ENCODE measurements at regions not wholly inside any gene's neighbourhood (a gene's known extent, or its start where the extent isn't known, plus 50 kb on each side); places are given as distances from the start of the nearest gene placed in this dataset.

GRCh38 chr1:21344750-21345443, 54.6 kb upstream of the ECE1 start:
- Mint-ChIP-seq H3K4me1 (peaks cover 35% of the 10 kb centered on the region), H3K27ac (no peak overlapping the region), H3K36me3 (ENCODE audit: low read depth) (no peaks in the 10 kb centered on the region), H3K27me3 (ENCODE audit: low read depth) (peaks cover 15% of the 10 kb centered on the region), H3K4me3 (peak overlapping the region; percentile 72 to 80 (median 79)), H3K9me3 (no peaks in the 10 kb centered on the region)
- no peak for TF ChIP-seq CTCF (IDR thresholded peaks at IDR 0.05; ENCODE audit: unreplicated experiment in 3 of 3)

GRCh38 chr1:21344098-21344749, 54.0 kb upstream of the ECE1 start:
- TF ChIP-seq CTCF (IDR thresholded peaks at IDR 0.05; ENCODE audit: unreplicated experiment in 3 of 3): no peak
- no peaks in the 10 kb centered on the region for H3K9me3 Mint-ChIP-seq

GRCh38 chr1:21342961-21343838, 52.9 kb upstream of the ECE1 start:
- H3K4me1 Mint-ChIP-seq: peaks cover 52% of the 10 kb centered on the region
- H3K27ac Mint-ChIP-seq: peak overlapping the region; percentile 61 to 71 (median 70)
- TF ChIP-seq CTCF (IDR thresholded peaks at IDR 0.05; ENCODE audit: unreplicated experiment in 3 of 3): no peak

More at GRCh38 chr1:21344098-21344749, 54.0 kb upstream of the ECE1 start:
- H3K27ac Mint-ChIP-seq: no peak overlapping the region
- H3K4me1 Mint-ChIP-seq: peaks cover 42% of the 10 kb centered on the region
- no peaks in the 10 kb centered on the region for H3K36me3 Mint-ChIP-seq (ENCODE audit: low read depth)
- peaks cover 15% of the 10 kb centered on the region for H3K27me3 Mint-ChIP-seq (ENCODE audit: low read depth)
- peak overlapping the region; percentile 72 to 80 (median 79) for H3K4me3 Mint-ChIP-seq

GRCh38 chr1:21341517-21342078, 51.3 kb upstream of the ECE1 start:
- Mint-ChIP-seq H3K36me3 (ENCODE audit: low read depth) (no peaks in the 10 kb centered on the region), H3K9me3 (no peaks in the 10 kb centered on the region), H3K27me3 (ENCODE audit: low read depth) (peaks cover 22% of the 10 kb centered on the region), H3K4me3 (peak overlapping the region in 1 of 3 experiments; percentile 16), H3K27ac (peak overlapping the region in 1 of 3 experiments; percentile 71), H3K4me1 (peaks cover 67% of the 10 kb centered on the region)
- TF ChIP-seq CTCF (IDR thresholded peaks at IDR 0.05; ENCODE audit: unreplicated experiment in 3 of 3): no peak

More at GRCh38 chr1:21342961-21343838, 52.9 kb upstream of the ECE1 start:
- Mint-ChIP-seq H3K9me3 (no peaks in the 10 kb centered on the region), H3K27me3 (ENCODE audit: low read depth) (peaks cover 18% of the 10 kb centered on the region), H3K4me3 (peak overlapping the region; percentile 72 to 80 (median 79)), H3K36me3 (ENCODE audit: low read depth) (no peaks in the 10 kb centered on the region)

- Mint-ChIP-seq H3K27ac (peak overlapping the region; percentile 3 to 71 (median 8)), H3K36me3 (ENCODE audit: low read depth) (no peaks in the 10 kb centered on the region), H3K4me3 (no peak overlapping the region), H3K9me3 (no peaks in the 10 kb centered on the region), H3K27me3 (ENCODE audit: low read depth) (peaks cover 22% of the 10 kb centered on the region), H3K4me1 (peaks cover 67% of the 10 kb centered on the region)
- TF ChIP-seq CTCF (IDR thresholded peaks at IDR 0.05; ENCODE audit: unreplicated experiment in 3 of 3): no peak
Observed at GRCh38 chr1:21341022-21341421, 50.8 kb upstream of the ECE1 start.

Data from nephron (organoid).